ENCODE measurements at regions not wholly inside any gene's neighbourhood (a gene's known extent, or its start where the extent isn't known, plus 50 kb on each side); places are given as distances from the start of the nearest gene placed in this dataset.

DNA sequence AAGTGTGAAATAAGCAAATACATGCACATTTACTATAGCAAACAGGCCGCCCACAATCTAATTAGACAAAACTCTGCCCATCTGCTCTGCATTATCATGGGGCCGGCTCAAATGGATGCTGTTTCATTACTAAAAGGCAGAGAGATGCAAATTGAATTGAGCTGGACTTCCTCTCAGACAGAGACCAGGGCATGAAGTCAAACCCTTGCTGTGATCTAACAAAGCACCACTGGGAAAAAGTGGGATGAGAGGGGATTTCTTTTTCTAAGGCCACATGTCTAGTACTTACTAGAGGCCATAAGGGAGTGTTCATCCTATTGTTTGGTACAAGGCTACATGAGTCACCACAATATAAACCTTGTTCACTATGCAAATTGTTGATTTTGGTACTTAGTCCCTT lies 614.7 kb downstream of the ISL1 start:
- TF ChIP-seq, protein P1, sequence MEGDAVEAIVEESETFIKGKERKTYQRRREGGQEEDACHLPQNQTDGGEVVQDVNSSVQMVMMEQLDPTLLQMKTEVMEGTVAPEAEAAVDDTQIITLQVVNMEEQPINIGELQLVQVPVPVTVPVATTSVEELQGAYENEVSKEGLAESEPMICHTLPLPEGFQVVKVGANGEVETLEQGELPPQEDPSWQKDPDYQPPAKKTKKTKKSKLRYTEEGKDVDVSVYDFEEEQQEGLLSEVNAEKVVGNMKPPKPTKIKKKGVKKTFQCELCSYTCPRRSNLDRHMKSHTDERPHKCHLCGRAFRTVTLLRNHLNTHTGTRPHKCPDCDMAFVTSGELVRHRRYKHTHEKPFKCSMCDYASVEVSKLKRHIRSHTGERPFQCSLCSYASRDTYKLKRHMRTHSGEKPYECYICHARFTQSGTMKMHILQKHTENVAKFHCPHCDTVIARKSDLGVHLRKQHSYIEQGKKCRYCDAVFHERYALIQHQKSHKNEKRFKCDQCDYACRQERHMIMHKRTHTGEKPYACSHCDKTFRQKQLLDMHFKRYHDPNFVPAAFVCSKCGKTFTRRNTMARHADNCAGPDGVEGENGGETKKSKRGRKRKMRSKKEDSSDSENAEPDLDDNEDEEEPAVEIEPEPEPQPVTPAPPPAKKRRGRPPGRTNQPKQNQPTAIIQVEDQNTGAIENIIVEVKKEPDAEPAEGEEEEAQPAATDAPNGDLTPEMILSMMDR (IDR thresholded peaks at IDR 0.05): no peak
- TF ChIP-seq TEAD1 (CRISPR knock-in tag; IDR thresholded peaks at IDR 0.05) (no peak), HMGA2 (CRISPR knock-in tag; IDR thresholded peaks at IDR 0.05) (no peak), ZNF317 (CRISPR knock-in tag; IDR thresholded peaks at IDR 0.05; ENCODE audit: borderline replicate concordance, low read depth) (no peak), CREB1 (CRISPR knock-in tag; IDR thresholded peaks at IDR 0.05) (no peak)
- TF ChIP-seq, protein P2, sequence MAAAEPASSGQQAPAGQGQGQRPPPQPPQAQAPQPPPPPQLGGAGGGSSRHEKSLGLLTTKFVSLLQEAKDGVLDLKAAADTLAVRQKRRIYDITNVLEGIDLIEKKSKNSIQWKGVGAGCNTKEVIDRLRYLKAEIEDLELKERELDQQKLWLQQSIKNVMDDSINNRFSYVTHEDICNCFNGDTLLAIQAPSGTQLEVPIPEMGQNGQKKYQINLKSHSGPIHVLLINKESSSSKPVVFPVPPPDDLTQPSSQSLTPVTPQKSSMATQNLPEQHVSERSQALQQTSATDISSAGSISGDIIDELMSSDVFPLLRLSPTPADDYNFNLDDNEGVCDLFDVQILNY (CRISPR knock-in tag; IDR thresholded peaks at IDR 0.05): no peak

Data from WTC11 (cell line).